ENCODE measurements at regions not wholly inside any gene's neighbourhood (a gene's known extent, or its start where the extent isn't known, plus 50 kb on each side); places are given as distances from the start of the nearest gene placed in this dataset.

DNA sequence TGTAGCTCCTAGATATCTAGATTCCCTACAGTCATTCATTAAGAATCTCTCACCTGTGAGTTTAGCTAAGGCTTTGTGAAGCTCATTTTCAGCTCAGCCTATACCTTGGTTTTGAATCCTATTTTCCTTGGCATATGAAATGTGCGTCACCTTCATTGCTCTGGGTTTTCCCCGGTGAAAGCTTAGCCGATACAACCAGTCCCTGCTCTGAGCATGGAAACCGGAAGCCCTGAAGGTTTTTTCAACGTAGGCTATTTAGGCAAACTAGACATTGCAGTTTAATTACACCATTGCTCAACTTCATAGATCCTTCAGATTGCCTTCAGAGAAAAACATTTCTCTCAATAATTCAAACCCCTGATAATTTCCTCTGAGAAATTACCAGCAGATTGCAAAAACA is 206.8 kb upstream of the TPRG1 start:
- WGBS, 4 donors: 92 to 95% (median 93%) methylated on average over 5 of the region's 5 CpGs
- no peak overlapping the region for H3K4me3 ChIP-seq
- no peaks in the 10 kb centered on the region for H3K36me3 ChIP-seq
- H3K4me1 ChIP-seq: peaks cover 0 to 11% (median 6%) of the 10 kb centered on the region in 12 donors
- no peak for TF ChIP-seq POLR2A (IDR thresholded peaks at IDR 0.05)
- TF ChIP-seq, protein P1, sequence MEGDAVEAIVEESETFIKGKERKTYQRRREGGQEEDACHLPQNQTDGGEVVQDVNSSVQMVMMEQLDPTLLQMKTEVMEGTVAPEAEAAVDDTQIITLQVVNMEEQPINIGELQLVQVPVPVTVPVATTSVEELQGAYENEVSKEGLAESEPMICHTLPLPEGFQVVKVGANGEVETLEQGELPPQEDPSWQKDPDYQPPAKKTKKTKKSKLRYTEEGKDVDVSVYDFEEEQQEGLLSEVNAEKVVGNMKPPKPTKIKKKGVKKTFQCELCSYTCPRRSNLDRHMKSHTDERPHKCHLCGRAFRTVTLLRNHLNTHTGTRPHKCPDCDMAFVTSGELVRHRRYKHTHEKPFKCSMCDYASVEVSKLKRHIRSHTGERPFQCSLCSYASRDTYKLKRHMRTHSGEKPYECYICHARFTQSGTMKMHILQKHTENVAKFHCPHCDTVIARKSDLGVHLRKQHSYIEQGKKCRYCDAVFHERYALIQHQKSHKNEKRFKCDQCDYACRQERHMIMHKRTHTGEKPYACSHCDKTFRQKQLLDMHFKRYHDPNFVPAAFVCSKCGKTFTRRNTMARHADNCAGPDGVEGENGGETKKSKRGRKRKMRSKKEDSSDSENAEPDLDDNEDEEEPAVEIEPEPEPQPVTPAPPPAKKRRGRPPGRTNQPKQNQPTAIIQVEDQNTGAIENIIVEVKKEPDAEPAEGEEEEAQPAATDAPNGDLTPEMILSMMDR (IDR thresholded peaks at IDR 0.05): no peak
- DNase-seq (no peak), ATAC-seq (no peak)
- H3K9me3 ChIP-seq: no peaks in the 10 kb centered on the region
- intact Hi-C loops (cut with DNase I): loop anchor here in 1 of 10 donors (5.0 kb wide), 1 partner anchor 182 kb away; no protein-coding TSS in a partner anchor
- no peaks in the 10 kb centered on the region for H3K27me3 ChIP-seq
- H3K27ac ChIP-seq: no peak overlapping the region

GRCh38 chr3:188972310-188972709 is 199.5 kb upstream of the TPRG1 start:
- intact Hi-C loops (cut with DNase I): no loop called here
- H3K4me1 ChIP-seq: peaks cover 0 to 36% (median 1%) of the 10 kb centered on the region in 12 donors
- ATAC-seq (peak in 1 of 4 donors; percentile 42), DNase-seq (no peak)
- H3K27me3 ChIP-seq: no peaks in the 10 kb centered on the region
- no peaks in the 10 kb centered on the region for H3K36me3 ChIP-seq
- TF ChIP-seq, protein P1 (IDR thresholded peaks at IDR 0.05): no peak
- no peak for TF ChIP-seq POLR2A (IDR thresholded peaks at IDR 0.05)
- H3K9me3 ChIP-seq: peaks cover 0 to 7% (median 0%) of the 10 kb centered on the region in 12 donors
- no peak overlapping the region for H3K4me3 ChIP-seq
- 59 to 69% (median 66%) methylated on average over 4 of the region's 4 CpGs for WGBS, 4 donors
- H3K27ac ChIP-seq: no peak overlapping the region

DNA sequence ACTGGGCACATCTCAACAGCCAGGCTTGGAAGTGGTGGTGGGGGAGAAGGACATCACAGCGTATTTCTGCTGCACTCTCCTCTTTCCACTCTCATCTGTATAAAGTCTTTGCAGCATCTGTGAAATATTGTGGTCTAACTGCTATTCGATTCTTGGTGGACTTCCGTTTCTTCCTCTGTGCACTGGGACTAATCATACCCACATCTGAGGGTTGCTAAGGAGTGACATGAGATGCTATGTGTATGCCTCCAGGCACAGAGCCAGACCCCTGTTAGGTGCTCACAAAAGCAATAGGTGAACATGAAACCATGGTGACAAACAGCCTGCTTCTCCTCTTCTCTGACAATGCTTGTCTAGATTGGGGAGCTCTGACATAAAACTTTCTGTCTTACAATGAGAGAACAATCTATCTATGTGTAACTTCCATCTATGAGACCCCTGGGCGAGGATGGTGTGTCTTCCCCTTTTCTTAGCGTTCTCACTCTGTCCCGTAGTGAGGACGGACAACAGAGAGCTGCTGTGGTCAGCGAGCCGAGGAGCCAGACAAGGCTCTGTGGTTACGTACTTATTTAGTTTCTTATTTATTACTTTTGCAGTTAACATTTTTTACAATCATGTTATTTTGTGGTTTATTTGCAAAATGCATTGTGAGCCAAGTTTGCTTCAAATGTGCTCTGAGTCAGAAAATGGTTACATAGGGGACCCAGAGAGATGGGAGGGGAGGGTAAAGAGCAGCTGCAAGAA is 196.7 kb upstream of the TPRG1 start:
- Histone ChIP-seq H3K4me3 (peak overlapping the region in 3 of 12 donors; percentile 1 to 13 (median 10)), H3K9me3 (peaks cover 0 to 7% (median 0%) of the 10 kb centered on the region in 12 donors), H3K4me1 (peaks cover 0 to 36% (median 5%) of the 10 kb centered on the region in 12 donors), H3K36me3 (no peaks in the 10 kb centered on the region), H3K27ac (peak overlapping the region in 5 of 12 donors; percentile 16 to 73 (median 45)), H3K27me3 (no peaks in the 10 kb centered on the region)
- WGBS, 4 donors: 78 to 87% (median 83%) methylated on average over 10 of the region's 10 CpGs
- DNase-seq (no peak), ATAC-seq (no peak)
- intact Hi-C loops (cut with DNase I): loop anchor here in 1 of 10 donors (5.0 kb wide), 1 partner anchor 167 kb away; no protein-coding TSS in a partner anchor
- TF ChIP-seq, protein P1 (IDR thresholded peaks at IDR 0.05): no peak
- no peak for TF ChIP-seq POLR2A (IDR thresholded peaks at IDR 0.05)

GRCh38 chr3:188975600-188976314 is 196.0 kb upstream of the TPRG1 start:
- TF ChIP-seq POLR2A (IDR thresholded peaks at IDR 0.05): no peak
- TF ChIP-seq, protein P1 (IDR thresholded peaks at IDR 0.05): no peak
- no peaks in the 10 kb centered on the region for H3K27me3 ChIP-seq
- WGBS, 4 donors: 84 to 89% (median 87%) methylated on average over 12 of the region's 12 CpGs
- H3K9me3 ChIP-seq: peaks cover 0 to 7% (median 0%) of the 10 kb centered on the region in 12 donors
- peak overlapping the region in 3 of 12 donors; percentile 1 to 13 (median 10) for H3K4me3 ChIP-seq
- intact Hi-C loops (cut with DNase I): loop anchor here in 1 of 10 donors (5.0 kb wide), 1 partner anchor 167 kb away; no protein-coding TSS in a partner anchor
- no peak for DNase-seq
- H3K36me3 ChIP-seq: no peaks in the 10 kb centered on the region
- no peak for ATAC-seq
- H3K27ac ChIP-seq: peak overlapping the region in 3 of 12 donors; percentile 31 to 73 (median 63)
- H3K4me1 ChIP-seq: peaks cover 0 to 36% (median 5%) of the 10 kb centered on the region in 12 donors
